ENCODE measurements at regions not wholly inside any gene's neighbourhood (a gene's known extent, or its start where the extent isn't known, plus 50 kb on each side); places are given as distances from the start of the nearest gene placed in this dataset.

GRCh38 chr14:89540830-89541470 lies 123.9 kb upstream of the FOXN3 start:
- no peaks in the 10 kb centered on the region for H3K27me3 ChIP-seq (ENCODE audit: control insufficient read depth, insufficient read depth, low read length)
- no peak overlapping the region for H3K4me3 ChIP-seq (ENCODE audit: low read depth, low read length)
- TF ChIP-seq CTCF (IDR thresholded peaks at IDR 0.05), result no peak
- H3K79me2 ChIP-seq, result peaks cover 23% of the 10 kb centered on the region
- no peak overlapping the region for H2AFZ ChIP-seq
- H3K4me1 ChIP-seq, result peaks cover 10% of the 10 kb centered on the region
- no peak overlapping the region for H3K4me2 ChIP-seq (ENCODE audit: low read length)
- no peak overlapping the region for H3K9ac ChIP-seq
- H3K27ac ChIP-seq, result no peak overlapping the region
- H3K9me3 ChIP-seq (ENCODE audit: control insufficient read depth, low read length), result no peaks in the 10 kb centered on the region
- H3K36me3 ChIP-seq (ENCODE audit: control insufficient read depth, insufficient read depth, low read length), result no peaks in the 10 kb centered on the region

- H3K27ac ChIP-seq, result no peak overlapping the region
- no peak for TF ChIP-seq CTCF (IDR thresholded peaks at IDR 0.05)
These were observed 123.2 kb upstream of the FOXN3 start for GRCh38 chr14:89540009-89540829.

GRCh38 chr14:89537911-89538310 lies 120.9 kb upstream of the FOXN3 start:
- Histone ChIP-seq H3K9ac (no peak overlapping the region), H3K4me2 (ENCODE audit: low read length) (no peak overlapping the region), H3K27me3 (ENCODE audit: control insufficient read depth, insufficient read depth, low read length) (no peaks in the 10 kb centered on the region), H3K9me3 (ENCODE audit: control insufficient read depth, low read length) (no peaks in the 10 kb centered on the region), H2AFZ (no peak overlapping the region), H3K4me3 (ENCODE audit: low read depth, low read length) (no peak overlapping the region), H3K27ac (no peak overlapping the region), H3K4me1 (peaks cover 13% of the 10 kb centered on the region), H3K36me3 (ENCODE audit: control insufficient read depth, insufficient read depth, low read length) (no peaks in the 10 kb centered on the region), H3K79me2 (peaks cover 22% of the 10 kb centered on the region)
- TF ChIP-seq CTCF (IDR thresholded peaks at IDR 0.05), result no peak

More at GRCh38 chr14:89540009-89540829, 123.2 kb upstream of the FOXN3 start:
- H3K4me3 ChIP-seq (ENCODE audit: low read depth, low read length), result no peak overlapping the region
- peaks cover 10% of the 10 kb centered on the region for H3K4me1 ChIP-seq
- H3K79me2 ChIP-seq, result peaks cover 16% of the 10 kb centered on the region
- H2AFZ ChIP-seq, result no peak overlapping the region
- H3K9ac ChIP-seq, result no peak overlapping the region
- no peaks in the 10 kb centered on the region for H3K27me3 ChIP-seq (ENCODE audit: control insufficient read depth, insufficient read depth, low read length)
- H3K4me2 ChIP-seq (ENCODE audit: low read length), result no peak overlapping the region
- H3K9me3 ChIP-seq (ENCODE audit: control insufficient read depth, low read length), result no peaks in the 10 kb centered on the region
- H3K36me3 ChIP-seq (ENCODE audit: control insufficient read depth, insufficient read depth, low read length), result no peaks in the 10 kb centered on the region

GRCh38 chr14:89534902-89535685 lies 118.1 kb upstream of the FOXN3 start:
- no peak overlapping the region for H3K9ac ChIP-seq
- no peak for TF ChIP-seq CTCF (IDR thresholded peaks at IDR 0.05)
- H3K27me3 ChIP-seq (ENCODE audit: control insufficient read depth, insufficient read depth, low read length), result no peaks in the 10 kb centered on the region
- H2AFZ ChIP-seq, result no peak overlapping the region
- no peak overlapping the region for H3K4me3 ChIP-seq (ENCODE audit: low read depth, low read length)
- peaks cover 27% of the 10 kb centered on the region for H3K4me1 ChIP-seq
- no peak overlapping the region for H3K27ac ChIP-seq
- H3K79me2 ChIP-seq, result peaks cover 27% of the 10 kb centered on the region
- no peak overlapping the region for H3K4me2 ChIP-seq (ENCODE audit: low read length)
- H3K36me3 ChIP-seq (ENCODE audit: control insufficient read depth, insufficient read depth, low read length), result no peaks in the 10 kb centered on the region
- no peaks in the 10 kb centered on the region for H3K9me3 ChIP-seq (ENCODE audit: control insufficient read depth, low read length)
